ENCODE measurements at regions not wholly inside any gene's neighbourhood (a gene's known extent, or its start where the extent isn't known, plus 50 kb on each side); places are given as distances from the start of the nearest gene placed in this dataset.
A peak's percentile ranks its signal among the peaks of the same experiment; 100 is the strongest.
"Not testable (repeated sequence)": the region's sequence is repeated elsewhere in the genome, so short reads cannot be mapped to it uniquely, and the experiment has no call there.

- H3K9me3 Mint-ChIP-seq = no peaks in the 10 kb centered on the region
- no peak overlapping the region for H3K4me3 Mint-ChIP-seq
- ATAC-seq (no peak), DNase-seq (ENCODE audit: low spot score) (no peak)
- H3K36me3 Mint-ChIP-seq = peaks cover 8% of the 10 kb centered on the region
- H3K4me1 Mint-ChIP-seq (ENCODE audit: low read depth in 2 of 2) = no peaks in the 10 kb centered on the region
- no peak overlapping the region for H3K27ac Mint-ChIP-seq
- H3K27me3 Mint-ChIP-seq = peaks cover 8 to 19% of the 10 kb centered on the region in 2 donors
Measured at GRCh38 chrX:40922307-40922706, 162.9 kb upstream of the USP9X start.

DNA sequence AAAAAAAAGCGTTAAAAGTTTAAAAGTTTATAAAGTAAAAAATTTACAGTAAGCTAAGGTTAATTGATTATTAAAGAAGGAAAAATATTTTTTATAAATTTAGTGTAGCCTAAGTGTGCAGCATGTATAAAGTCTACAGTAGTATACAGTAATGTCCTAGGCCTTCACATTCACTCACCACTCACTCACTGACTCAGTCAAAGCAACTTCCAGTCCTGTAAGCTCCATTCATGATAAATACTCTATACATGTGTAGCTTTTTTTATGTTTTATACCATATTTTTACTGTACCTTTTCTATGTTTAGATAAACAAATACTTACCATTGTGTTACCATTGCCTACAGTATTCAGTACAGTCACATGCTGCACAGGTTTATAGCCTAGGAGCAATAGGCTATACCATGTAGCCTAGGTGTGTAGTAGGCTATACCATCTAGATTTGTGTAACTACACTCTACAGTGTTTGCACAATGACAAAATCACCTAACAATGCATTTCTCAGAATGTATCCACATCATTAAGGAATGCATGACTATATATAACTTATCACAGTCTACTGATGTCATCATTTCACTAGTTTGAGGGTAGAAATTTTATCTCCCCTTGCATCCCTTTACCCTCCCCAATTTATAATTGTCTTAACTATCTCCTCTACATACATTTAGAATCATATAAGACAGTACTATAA, 158.4 kb upstream of the USP9X start:
- H3K4me3 Mint-ChIP-seq; DNase-seq (ENCODE audit: low spot score); H3K36me3 Mint-ChIP-seq; H3K27ac Mint-ChIP-seq; H3K4me1 Mint-ChIP-seq (ENCODE audit: low read depth in 2 of 2); ATAC-seq; H3K9me3 Mint-ChIP-seq: not testable (repeated sequence)
- H3K27me3 Mint-ChIP-seq = peaks cover 2 to 22% of the 10 kb centered on the region in 2 donors

DNA sequence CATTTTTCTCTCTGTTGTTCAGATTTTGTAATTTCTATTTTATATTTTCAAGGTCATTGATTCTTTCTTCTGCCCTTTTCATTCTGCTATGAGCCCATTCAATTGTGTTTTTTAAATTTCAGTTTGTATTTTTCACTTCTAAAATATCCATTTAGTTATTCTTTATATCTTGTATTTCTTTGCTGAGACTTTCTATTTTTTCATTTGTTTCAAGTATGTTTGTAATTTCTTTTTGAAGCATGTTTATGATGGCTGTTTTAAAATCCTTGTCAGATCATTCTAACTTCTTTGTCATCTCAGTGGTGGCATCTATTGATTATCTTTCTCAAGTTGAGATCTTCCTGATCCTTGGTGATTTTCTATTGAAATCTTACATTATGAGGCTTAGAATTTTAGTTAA, 157.2 kb upstream of the USP9X start:
- Mint-ChIP-seq H3K4me1 (ENCODE audit: low read depth in 2 of 2) (peaks cover 3 to 6% of the 10 kb centered on the region in 2 donors), H3K27me3 (peaks cover 0 to 18% of the 10 kb centered on the region in 2 donors)

DNA sequence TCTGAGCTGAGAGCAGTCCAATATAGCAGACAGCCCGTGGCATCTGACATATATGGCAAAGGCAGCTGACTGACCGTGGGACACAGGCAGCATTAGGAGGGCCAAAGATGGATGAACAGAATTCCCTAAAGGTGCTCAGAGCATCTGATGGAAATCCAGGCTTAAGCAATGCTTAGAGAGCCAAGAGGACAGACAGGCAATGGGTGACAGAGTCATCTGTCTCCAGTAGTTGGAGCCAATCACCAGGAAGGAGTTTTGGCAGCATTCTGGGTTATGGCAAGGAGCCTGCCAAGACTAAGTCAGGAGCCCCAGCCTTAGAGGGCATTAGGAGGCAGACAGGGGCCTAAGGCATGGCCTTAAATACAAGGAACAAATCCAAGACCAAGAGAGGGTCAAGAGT, 153.3 kb upstream of the USP9X start:
- Mint-ChIP-seq H3K27me3 (peaks cover 0 to 13% of the 10 kb centered on the region in 2 donors), H3K9me3 (no peaks in the 10 kb centered on the region), H3K36me3 (peaks cover 4% of the 10 kb centered on the region), H3K4me3 (peak overlapping the region; percentile 25), H3K27ac (peak overlapping the region; percentile 91 to 94), H3K4me1 (ENCODE audit: low read depth in 2 of 2) (peaks cover 12 to 15% of the 10 kb centered on the region in 2 donors)
- DNase-seq (ENCODE audit: low spot score) = no peak
- no peak for ATAC-seq

More for the DNA sequence above, 157.2 kb upstream of the USP9X start:
- Mint-ChIP-seq H3K4me3 (no peak overlapping the region), H3K9me3 (no peaks in the 10 kb centered on the region), H3K36me3 (peaks cover 4% of the 10 kb centered on the region), H3K27ac (no peak overlapping the region)
- no peak for DNase-seq (ENCODE audit: low spot score)
- no peak for ATAC-seq

- no peaks in the 10 kb centered on the region for H3K9me3 Mint-ChIP-seq
- H3K27me3 Mint-ChIP-seq = peaks cover 0 to 13% of the 10 kb centered on the region in 2 donors
- peak overlapping the region; percentile 91 to 94 for H3K27ac Mint-ChIP-seq
- H3K4me3 Mint-ChIP-seq = peak overlapping the region; percentile 88
- peaks cover 12 to 15% of the 10 kb centered on the region in 2 donors for H3K4me1 Mint-ChIP-seq (ENCODE audit: low read depth in 2 of 2)
- DNase-seq (ENCODE audit: low spot score) (no peak), ATAC-seq (peak; percentile 27 to 28)
- H3K36me3 Mint-ChIP-seq = peaks cover 2% of the 10 kb centered on the region
Measured at GRCh38 chrX:40933132-40933705, 152.0 kb upstream of the USP9X start.

DNA sequence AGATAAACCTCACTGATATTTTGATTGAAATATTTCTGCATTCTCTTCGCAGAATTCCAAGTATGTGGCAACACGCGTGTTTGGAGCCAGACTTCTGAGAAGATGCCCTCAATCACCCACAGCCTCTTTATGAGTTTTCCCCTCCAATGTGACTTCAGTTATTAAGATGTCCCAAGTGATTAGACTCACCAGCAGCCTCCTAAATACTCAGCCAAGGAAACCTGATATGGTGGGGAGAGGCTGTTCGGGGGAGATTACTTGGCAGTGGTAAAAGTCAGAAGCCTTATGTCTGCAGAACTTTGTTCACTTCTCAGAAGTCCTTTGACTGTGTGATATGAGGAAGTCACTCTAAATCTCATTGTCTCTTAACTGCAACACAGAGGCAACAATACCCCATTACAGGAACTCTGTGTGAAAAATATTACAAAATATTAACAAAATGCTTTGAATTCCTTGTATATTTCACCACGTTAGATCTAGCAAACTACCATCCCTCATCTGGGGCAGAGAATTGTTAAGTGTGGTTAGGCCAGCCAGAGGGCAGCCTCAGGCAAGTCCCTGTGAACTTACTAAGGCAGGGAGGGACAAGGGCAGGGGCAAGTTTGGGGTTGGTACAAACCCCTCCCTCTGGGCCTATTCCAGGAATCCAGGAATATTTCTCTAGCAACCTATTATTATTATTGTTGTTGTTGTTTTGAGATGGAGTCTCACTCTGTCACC, 151.4 kb upstream of the USP9X start:
- peaks cover 12 to 15% of the 10 kb centered on the region in 2 donors for H3K4me1 Mint-ChIP-seq (ENCODE audit: low read depth in 2 of 2)
- H3K36me3 Mint-ChIP-seq = no peaks in the 10 kb centered on the region
- no peaks in the 10 kb centered on the region for H3K9me3 Mint-ChIP-seq
- ATAC-seq = peak; percentile 41 to 60
- peak overlapping the region; percentile 91 to 94 for H3K27ac Mint-ChIP-seq
- DNase-seq (ENCODE audit: low spot score) = no peak
- peak overlapping the region; percentile 88 for H3K4me3 Mint-ChIP-seq
- H3K27me3 Mint-ChIP-seq = peaks cover 0 to 11% of the 10 kb centered on the region in 2 donors

DNA sequence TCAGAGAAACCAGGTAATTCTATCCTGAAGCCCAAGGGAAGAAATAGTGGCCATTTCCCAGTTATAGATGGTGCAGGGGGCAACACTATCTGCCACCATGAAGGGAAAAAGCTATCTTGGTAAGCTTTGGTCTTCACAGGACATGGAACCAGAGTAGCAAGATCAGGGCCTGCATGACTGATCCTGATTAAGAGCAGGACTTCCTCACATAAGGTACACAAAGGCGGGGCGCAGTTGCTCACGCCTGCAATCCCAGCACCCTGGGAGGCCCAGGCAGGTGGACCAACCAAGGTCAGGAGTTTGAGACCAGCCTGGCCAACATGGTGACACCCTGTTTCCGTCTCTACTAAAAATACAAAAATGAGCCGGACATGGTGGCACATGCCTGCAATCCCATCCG, 148.4 kb upstream of the USP9X start:
- peaks cover 0 to 8% of the 10 kb centered on the region in 2 donors for H3K27me3 Mint-ChIP-seq

DNA sequence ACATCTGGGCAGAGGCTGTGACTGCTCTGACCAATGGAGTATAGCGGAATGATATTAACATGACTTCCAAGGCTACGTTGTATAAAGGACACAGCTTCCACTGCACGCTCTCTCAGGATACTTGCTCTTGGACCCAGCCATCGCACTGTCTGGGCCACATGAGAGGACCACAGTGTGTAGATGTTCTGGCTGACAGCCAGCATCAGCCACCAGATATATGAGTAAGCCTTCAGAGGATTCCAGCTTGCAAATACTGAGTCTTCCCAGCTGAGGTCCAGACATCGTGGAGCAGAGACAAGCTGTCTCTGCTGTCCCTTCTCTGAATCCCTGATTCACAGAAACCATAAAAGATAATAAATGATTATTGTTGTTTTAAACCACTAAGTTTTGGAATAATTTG, 146.8 kb upstream of the USP9X start:
- peak in 1 of 2 donors; percentile 56 for ATAC-seq
- peaks cover 5 to 6% of the 10 kb centered on the region in 2 donors for H3K4me1 Mint-ChIP-seq (ENCODE audit: low read depth in 2 of 2)
- H3K36me3 Mint-ChIP-seq = no peaks in the 10 kb centered on the region
- DNase-seq (ENCODE audit: low spot score) = no peak
- peaks cover 0 to 3% of the 10 kb centered on the region in 2 donors for H3K27me3 Mint-ChIP-seq
- H3K9me3 Mint-ChIP-seq = no peaks in the 10 kb centered on the region
- no peak overlapping the region for H3K4me3 Mint-ChIP-seq
- H3K27ac Mint-ChIP-seq = no peak overlapping the region

More for the DNA sequence above, 148.4 kb upstream of the USP9X start:
- Mint-ChIP-seq H3K27ac (no peak overlapping the region), H3K4me3 (no peak overlapping the region), H3K4me1 (ENCODE audit: low read depth in 2 of 2) (peaks cover 12 to 14% of the 10 kb centered on the region in 2 donors), H3K36me3 (no peaks in the 10 kb centered on the region), H3K9me3 (no peaks in the 10 kb centered on the region)
- DNase-seq (ENCODE audit: low spot score) = no peak
- ATAC-seq = no peak

DNA sequence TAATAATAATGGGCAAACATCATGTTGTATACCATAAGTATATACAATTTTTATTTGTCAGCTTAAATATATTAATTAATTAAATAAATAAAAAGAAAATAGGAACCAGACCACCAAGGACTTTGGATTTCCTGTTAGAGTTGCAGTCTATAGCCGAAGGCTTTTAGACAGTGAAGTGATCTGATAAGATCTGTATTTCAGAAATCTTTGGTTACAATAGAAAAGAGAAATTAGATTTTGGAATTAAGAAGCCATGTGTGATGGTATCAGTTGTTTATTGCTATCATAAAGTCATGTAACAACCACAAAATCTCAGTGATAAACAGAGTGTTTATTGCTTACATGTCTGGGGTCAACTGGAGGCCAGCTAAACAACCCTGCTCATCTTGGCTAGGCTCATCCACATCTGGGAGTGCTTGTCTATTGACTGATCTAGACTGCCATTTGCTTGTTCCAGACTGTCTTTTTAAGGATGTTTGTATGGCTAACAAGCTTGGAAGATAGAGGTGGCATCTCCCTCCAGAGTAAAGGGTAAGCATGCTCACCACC, 142.1 kb upstream of the USP9X start:
- ATAC-seq (no peak), DNase-seq (ENCODE audit: low spot score) (no peak)
- H3K36me3 Mint-ChIP-seq = no peaks in the 10 kb centered on the region
- H3K27ac Mint-ChIP-seq = no peak overlapping the region
- H3K4me3 Mint-ChIP-seq = no peak overlapping the region
- peaks cover 0 to 7% of the 10 kb centered on the region in 2 donors for H3K27me3 Mint-ChIP-seq
- no peaks in the 10 kb centered on the region for H3K9me3 Mint-ChIP-seq
- H3K4me1 Mint-ChIP-seq (ENCODE audit: low read depth in 2 of 2) = no peaks in the 10 kb centered on the region

DNA sequence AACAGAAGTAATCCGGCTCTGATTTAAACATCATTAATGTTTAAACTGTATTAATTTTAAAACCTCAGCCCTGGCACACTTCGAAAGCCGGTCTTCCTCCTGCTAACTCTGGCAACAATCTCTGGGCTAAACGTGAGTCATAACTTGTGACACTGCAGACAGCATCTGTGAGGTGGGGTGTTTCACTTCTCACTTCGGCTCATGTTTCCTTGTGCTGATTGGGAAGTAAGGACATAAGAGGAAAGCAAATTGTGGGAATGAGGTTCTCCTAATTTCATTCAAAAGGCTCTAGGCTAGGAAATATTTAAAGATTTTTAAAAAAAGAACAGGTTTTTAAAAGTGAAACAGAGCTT, 139.9 kb upstream of the USP9X start:
- DNase-seq (ENCODE audit: low spot score) (no peak), ATAC-seq (no peak)
- H3K4me3 Mint-ChIP-seq = no peak overlapping the region
- no peaks in the 10 kb centered on the region for H3K9me3 Mint-ChIP-seq
- H3K36me3 Mint-ChIP-seq = no peaks in the 10 kb centered on the region
- H3K27me3 Mint-ChIP-seq = peaks cover 0 to 12% of the 10 kb centered on the region in 2 donors
- no peaks in the 10 kb centered on the region for H3K4me1 Mint-ChIP-seq (ENCODE audit: low read depth in 2 of 2)
- no peak overlapping the region for H3K27ac Mint-ChIP-seq

GRCh38 chrX:40947276-40947675, 138.0 kb upstream of the USP9X start:
- no peaks in the 10 kb centered on the region for H3K4me1 Mint-ChIP-seq (ENCODE audit: low read depth in 2 of 2)
- DNase-seq (ENCODE audit: low spot score) = no peak
- H3K9me3 Mint-ChIP-seq = no peaks in the 10 kb centered on the region
- H3K27me3 Mint-ChIP-seq = peaks cover 0 to 17% of the 10 kb centered on the region in 2 donors
- no peak overlapping the region for H3K27ac Mint-ChIP-seq
- H3K36me3 Mint-ChIP-seq = no peaks in the 10 kb centered on the region
- ATAC-seq = no peak
- H3K4me3 Mint-ChIP-seq = no peak overlapping the region

DNA sequence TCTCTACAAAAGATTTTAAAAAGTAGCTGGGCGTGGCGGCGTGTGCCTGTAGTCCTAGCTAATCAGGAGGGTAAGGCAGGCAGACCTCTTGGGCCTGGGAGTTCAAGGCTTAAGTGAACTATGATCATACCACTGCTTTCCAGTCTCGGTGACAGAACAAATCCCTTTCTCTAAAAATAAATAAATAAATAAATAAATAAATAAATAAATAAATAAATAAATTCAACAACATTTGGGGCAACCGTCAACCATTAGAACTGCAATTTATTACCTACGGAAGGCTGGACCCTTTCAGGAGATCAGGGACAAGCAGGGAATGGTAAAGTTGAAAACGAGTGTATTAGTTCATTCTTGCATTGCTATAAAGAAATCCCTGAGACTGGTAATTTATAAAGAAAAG, 136.2 kb upstream of the USP9X start:
- ATAC-seq (no peak), DNase-seq (ENCODE audit: low spot score) (no peak)
- Mint-ChIP-seq H3K27me3 (peaks cover 0 to 16% of the 10 kb centered on the region in 2 donors), H3K36me3 (no peaks in the 10 kb centered on the region), H3K27ac (no peak overlapping the region), H3K4me1 (ENCODE audit: low read depth in 2 of 2) (no peaks in the 10 kb centered on the region), H3K4me3 (no peak overlapping the region), H3K9me3 (no peaks in the 10 kb centered on the region)

- H3K9me3 Mint-ChIP-seq = no peaks in the 10 kb centered on the region
- no peaks in the 10 kb centered on the region for H3K36me3 Mint-ChIP-seq
- H3K4me1 Mint-ChIP-seq (ENCODE audit: low read depth in 2 of 2) = no peaks in the 10 kb centered on the region
- DNase-seq (ENCODE audit: low spot score) = no peak
- ATAC-seq = no peak
- no peak overlapping the region for H3K4me3 Mint-ChIP-seq
- no peak overlapping the region for H3K27ac Mint-ChIP-seq
- H3K27me3 Mint-ChIP-seq = peaks cover 0 to 16% of the 10 kb centered on the region in 2 donors
Measured at GRCh38 chrX:40950546-40950945, 134.7 kb upstream of the USP9X start.

- H3K27me3 Mint-ChIP-seq = peaks cover 0 to 16% of the 10 kb centered on the region in 2 donors
- peak overlapping the region; percentile 5 for H3K4me3 Mint-ChIP-seq
- H3K9me3 Mint-ChIP-seq; DNase-seq (ENCODE audit: low spot score); H3K36me3 Mint-ChIP-seq; ATAC-seq; H3K27ac Mint-ChIP-seq; H3K4me1 Mint-ChIP-seq (ENCODE audit: low read depth in 2 of 2): not testable (repeated sequence)
Measured at GRCh38 chrX:40951407-40951806, 133.8 kb upstream of the USP9X start.
